ENCODE measurements at regions not wholly inside any gene's neighbourhood (a gene's known extent, or its start where the extent isn't known, plus 50 kb on each side); places are given as distances from the start of the nearest gene placed in this dataset.

GRCh38 chrY:15689994-15690393 lies 1165.7 kb downstream of the NLGN4Y start:
- DNase-seq = no peak

GRCh38 chrY:15702131-15702530 lies 1177.8 kb downstream of the NLGN4Y start:
- no peak for DNase-seq

- DNase-seq = no peak
Measured at GRCh38 chrY:15704906-15705305, 1180.6 kb downstream of the NLGN4Y start.

- no peak for DNase-seq
Measured at GRCh38 chrY:15749533-15750433, 1225.5 kb downstream of the NLGN4Y start.

GRCh38 chrY:15751001-15751400 lies 1226.7 kb downstream of the NLGN4Y start:
- no peak for DNase-seq

- no peak for DNase-seq
Measured at GRCh38 chrY:15756266-15756665, 1231.9 kb downstream of the NLGN4Y start.

- DNase-seq = no peak
Measured at GRCh38 chrY:15773579-15773978, 1249.2 kb downstream of the NLGN4Y start.

GRCh38 chrY:15775880-15776279 lies 1251.6 kb downstream of the NLGN4Y start:
- DNase-seq = no peak

GRCh38 chrY:15779891-15780290 lies 1255.6 kb downstream of the NLGN4Y start:
- DNase-seq = no peak

- no peak for DNase-seq
Measured at GRCh38 chrY:15800021-15800420, 1275.7 kb downstream of the NLGN4Y start.

- DNase-seq = no peak
Measured at GRCh38 chrY:15805985-15806384, 1281.7 kb downstream of the NLGN4Y start.

- no peak for DNase-seq
Measured at GRCh38 chrY:15814241-15814640, 1289.9 kb downstream of the NLGN4Y start.

Data from stimulated activated CD4-positive, alpha-beta T cell treated with anti-CD3 and anti-CD28 coated beads, Interleukin-4, amount 100 ng/mL, for 4 hours (primary cell).